ENCODE measurements at regions not wholly inside any gene's neighbourhood (a gene's known extent, or its start where the extent isn't known, plus 50 kb on each side); places are given as distances from the start of the nearest gene placed in this dataset.

- TF ChIP-seq CTCF (IDR thresholded peaks at IDR 0.05) (no peak), POLR2A (IDR thresholded peaks at IDR 0.05) (no peak)
Observed at GRCh38 chr4:127450276-127450675, 182.5 kb upstream of the INTU start.

Measured in lower leg skin (tissue), 3 donors.